Fibroblast of lung (primary cell): ENCODE measurements at regions not wholly inside any gene's neighbourhood (a gene's known extent, or its start where the extent isn't known, plus 50 kb on each side); places are given as distances from the start of the nearest gene placed in this dataset.

ENCODE experiments used
- DNase-seq, 2 donors: peaks; one replicate each; pipeline versions ENCODE4 v3.0.0 to v3.0.0-alpha.2; 2010; ENCODE audit warnings: low read depth in 2 of 2
- H2AFZ ChIP-seq: 2 replicates; pipeline ENCODE4 v1.5.1; 2012; ENCODE audit warnings: low read length, control low read depth, inconsistent platforms
- H3K27ac ChIP-seq: 2 replicates; pipeline ENCODE4 v1.5.1; 2011; ENCODE audit warnings: low read length, control low read depth; ENCODE audit not compliant: insufficient read depth
- H3K27me3 ChIP-seq: 2 replicates; pipeline ENCODE4 v1.5.1; 2011; ENCODE audit warnings: mild to moderate bottlenecking, low read length; ENCODE audit not compliant: control insufficient read depth, insufficient read depth
- H3K36me3 ChIP-seq: 2 replicates; pipeline ENCODE4 v1.5.1; 2011; ENCODE audit warnings: low read length; ENCODE audit not compliant: control insufficient read depth, insufficient read depth
- H3K4me1 ChIP-seq: 2 replicates; pipeline ENCODE4 v1.5.1; 2011; ENCODE audit warnings: low read length; ENCODE audit not compliant: control insufficient read depth, insufficient read depth; ENCODE audit errors: extremely low read depth
- H3K4me2 ChIP-seq: 2 replicates; pipeline ENCODE4 v1.5.1; 2011; ENCODE audit warnings: low read length, control low read depth; ENCODE audit not compliant: insufficient read depth; ENCODE audit errors: extremely low read depth
- H3K4me3 ChIP-seq, 4 experiments: fragments of 200-600 bp in 1 of 4; sonication (generic) in 1 of 4; replicated peaks in 1 of 4; 2 replicates each; pipeline ENCODE4 v1.5.1; 2011 to 2016; ENCODE audit warnings: low read length in 4 of 4, low read depth in 3 of 4, mild to moderate bottlenecking in 3 of 4, control low read depth in 2 of 4, inconsistent platforms in 1 of 4, mixed read lengths in 1 of 4; ENCODE audit not compliant: insufficient read depth in 1 of 4; ENCODE audit errors: control extremely low read depth in 1 of 4
- H3K79me2 ChIP-seq: 2 replicates; pipeline ENCODE4 v1.5.1; 2012; ENCODE audit warnings: mild to moderate bottlenecking, low read length, inconsistent platforms; ENCODE audit not compliant: control insufficient read depth, insufficient read depth
- H3K9ac ChIP-seq: 2 replicates; pipeline ENCODE4 v1.5.1; 2011; ENCODE audit warnings: mild to moderate bottlenecking, low read length, control low read depth; ENCODE audit not compliant: insufficient read depth
- H3K9me3 ChIP-seq: 2 replicates; pipeline ENCODE4 v1.5.1; 2012; ENCODE audit warnings: low read depth, low read length; ENCODE audit not compliant: control insufficient read depth, insufficient read depth
- H4K20me1 ChIP-seq: 2 replicates; pipeline ENCODE4 v1.5.1; 2011; ENCODE audit warnings: low read length; ENCODE audit not compliant: control insufficient read depth, insufficient read depth; ENCODE audit errors: extremely low read depth
- CTCF ChIP-seq, 2 donors: IDR thresholded peaks in 1 of 2; conservative IDR thresholded peaks in 1 of 2; 1 replicate in 1 of 2; 2 replicates in 1 of 2; pipeline ENCODE4 v1.5.1; 2011 to 2012; ENCODE audit warnings: low read length in 2 of 2, control low read depth in 1 of 2, inconsistent platforms in 1 of 2, low read depth in 1 of 2, mild to moderate bottlenecking in 1 of 2
- EZH2 ChIP-seq: IDR thresholded peaks from 2 replicates; pipeline ENCODE4 v1.5.1; 2012; ENCODE audit warnings: low read length, control low read depth, mild to moderate bottlenecking; ENCODE audit errors: missing control alignments

GRCh38 chr22:49690454-49690853, 137.2 kb downstream of the BRD1 start:
- Histone ChIP-seq H3K27me3 (no peaks in the 10 kb centered on the region), H3K79me2 (no peaks in the 10 kb centered on the region), H4K20me1 (no peaks in the 10 kb centered on the region), H2AFZ (no peak overlapping the region), H3K4me1 (no peaks in the 10 kb centered on the region), H3K4me2 (no peak overlapping the region), H3K9ac (no peak overlapping the region), H3K27ac (no peak overlapping the region), H3K36me3 (no peaks in the 10 kb centered on the region), H3K9me3 (no peaks in the 10 kb centered on the region), H3K4me3 (no peak overlapping the region)
- DNase-seq: no peak
- TF ChIP-seq CTCF (conservative IDR thresholded peaks at IDR 0.05 in 1 of 2, IDR thresholded peaks at IDR 0.05 in 1 of 2; ENCODE audit: low read depth in 1 of 2, low read length in 2 of 2): no peak

- H3K27me3 ChIP-seq: no peaks in the 10 kb centered on the region
- DNase-seq: no peak
- no peak overlapping the region for H3K4me3 ChIP-seq
- H4K20me1 ChIP-seq: no peaks in the 10 kb centered on the region
- H3K27ac ChIP-seq: no peak overlapping the region
- no peaks in the 10 kb centered on the region for H3K4me1 ChIP-seq
- H3K9ac ChIP-seq: no peak overlapping the region
- H3K79me2 ChIP-seq: no peaks in the 10 kb centered on the region
- H2AFZ ChIP-seq: no peak overlapping the region
- no peaks in the 10 kb centered on the region for H3K36me3 ChIP-seq
- H3K9me3 ChIP-seq: no peaks in the 10 kb centered on the region
- no peak for TF ChIP-seq CTCF (conservative IDR thresholded peaks at IDR 0.05 in 1 of 2, IDR thresholded peaks at IDR 0.05 in 1 of 2; ENCODE audit: low read depth in 1 of 2, low read length in 2 of 2)
- TF ChIP-seq EZH2: no peak
- no peak overlapping the region for H3K4me2 ChIP-seq
These were observed 137.8 kb downstream of the BRD1 start for GRCh38 chr22:49689858-49690257.

GRCh38 chr22:49689255-49689770, 138.4 kb downstream of the BRD1 start:
- no peak overlapping the region for H3K9ac ChIP-seq
- H3K36me3 ChIP-seq: no peaks in the 10 kb centered on the region
- H3K9me3 ChIP-seq: no peaks in the 10 kb centered on the region
- H3K79me2 ChIP-seq: no peaks in the 10 kb centered on the region
- H3K4me2 ChIP-seq: no peak overlapping the region
- TF ChIP-seq CTCF (conservative IDR thresholded peaks at IDR 0.05 in 1 of 2, IDR thresholded peaks at IDR 0.05 in 1 of 2; ENCODE audit: low read depth in 1 of 2, low read length in 2 of 2) (no peak), EZH2 (no peak)
- H3K27me3 ChIP-seq: no peaks in the 10 kb centered on the region
- H3K4me3 ChIP-seq: no peak overlapping the region
- H3K27ac ChIP-seq: no peak overlapping the region
- no peak for DNase-seq
- H3K4me1 ChIP-seq: no peaks in the 10 kb centered on the region
- H4K20me1 ChIP-seq: no peaks in the 10 kb centered on the region
- H2AFZ ChIP-seq: no peak overlapping the region
